Esophagus squamous epithelium (tissue), 4 donors: ENCODE measurements at regions not wholly inside any gene's neighbourhood (a gene's known extent, or its start where the extent isn't known, plus 50 kb on each side); places are given as distances from the start of the nearest gene placed in this dataset.

ENCODE experiments used
- CTCF ChIP-seq, 6 experiments: fragments of 450-650 bp in 4 of 6; fragments of 200-600 bp in 2 of 6; sonication (generic) in 2 of 6; IDR thresholded peaks; one replicate each; pipeline ENCODE4 v1.5.1; 2016 to 2019; ENCODE audit warnings: antibody characterized with exemption in 6 of 6, mild to moderate bottlenecking in 4 of 6, moderate library complexity in 4 of 6
- POLR2A ChIP-seq, 4 donors: fragments of 450-650 bp; IDR thresholded peaks; one replicate each; pipeline ENCODE4 v1.6.1; 2017; ENCODE audit warnings: antibody characterized with exemption in 4 of 4, mild to moderate bottlenecking in 4 of 4, moderate library complexity in 3 of 4

GRCh38 chr4:56219447-56219846 lies 167.8 kb downstream of the AASDH start:
- TF ChIP-seq CTCF (IDR thresholded peaks at IDR 0.05) (no peak), POLR2A (IDR thresholded peaks at IDR 0.05) (no peak)
